Renal cortical epithelial cell (primary cell): ENCODE measurements at regions not wholly inside any gene's neighbourhood (a gene's known extent, or its start where the extent isn't known, plus 50 kb on each side); places are given as distances from the start of the nearest gene placed in this dataset.
A peak's percentile ranks its signal among the peaks of the same experiment; 100 is the strongest.

Experiments
- DNase-seq: peaks from one replicate; pipeline ENCODE4 v3.0.0-alpha.2; 2011; ENCODE audit warnings: low read depth

- no peak for DNase-seq
These were observed 76.9 kb upstream of the RGS18 start for GRCh38 chr1:192081359-192081758.

- DNase-seq: peak; percentile 5
These were observed 71.6 kb upstream of the RGS18 start for GRCh38 chr1:192086644-192087043.

GRCh38 chr1:192087334-192087733 lies 70.9 kb upstream of the RGS18 start:
- no peak for DNase-seq

GRCh38 chr1:192088496-192088895 lies 69.8 kb upstream of the RGS18 start:
- DNase-seq: no peak

DNA sequence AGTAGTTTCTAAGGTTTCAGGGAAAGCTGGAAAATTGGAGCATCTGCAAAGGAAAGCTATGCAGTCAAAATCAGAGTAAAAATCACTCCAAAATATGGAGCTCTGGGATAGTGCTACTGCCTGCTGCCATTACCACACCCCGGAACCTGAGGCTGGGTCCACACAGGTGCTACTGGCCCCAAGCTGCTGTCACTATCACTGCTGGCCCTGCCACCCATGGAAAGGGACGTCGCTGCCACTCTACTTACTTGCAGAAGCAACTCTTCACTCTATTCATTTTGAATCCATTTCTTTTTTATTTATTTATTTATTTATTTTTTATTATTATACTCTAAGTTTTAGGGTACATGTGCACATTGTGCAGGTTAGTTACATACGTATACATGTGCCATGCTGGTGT lies 60.3 kb upstream of the RGS18 start:
- no peak for DNase-seq

DNA sequence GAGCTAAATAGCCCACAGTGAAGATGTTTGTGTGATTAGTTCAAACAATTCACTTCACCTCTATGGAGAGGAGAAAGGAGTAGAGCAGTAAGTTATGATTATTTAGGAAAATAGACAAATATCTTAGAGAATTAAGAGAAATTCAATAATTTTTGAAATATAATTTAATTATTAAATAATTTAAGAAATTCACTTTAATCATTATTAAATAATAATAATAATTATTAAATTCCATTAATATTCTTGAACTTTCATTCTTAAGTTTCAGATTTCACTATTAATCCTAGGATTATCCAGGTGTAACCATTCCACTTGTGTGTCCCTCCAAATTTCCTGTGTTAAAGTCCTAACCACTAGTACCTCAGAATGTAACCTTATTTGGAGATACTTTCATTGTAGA lies 58.9 kb upstream of the RGS18 start:
- no peak for DNase-seq

DNA sequence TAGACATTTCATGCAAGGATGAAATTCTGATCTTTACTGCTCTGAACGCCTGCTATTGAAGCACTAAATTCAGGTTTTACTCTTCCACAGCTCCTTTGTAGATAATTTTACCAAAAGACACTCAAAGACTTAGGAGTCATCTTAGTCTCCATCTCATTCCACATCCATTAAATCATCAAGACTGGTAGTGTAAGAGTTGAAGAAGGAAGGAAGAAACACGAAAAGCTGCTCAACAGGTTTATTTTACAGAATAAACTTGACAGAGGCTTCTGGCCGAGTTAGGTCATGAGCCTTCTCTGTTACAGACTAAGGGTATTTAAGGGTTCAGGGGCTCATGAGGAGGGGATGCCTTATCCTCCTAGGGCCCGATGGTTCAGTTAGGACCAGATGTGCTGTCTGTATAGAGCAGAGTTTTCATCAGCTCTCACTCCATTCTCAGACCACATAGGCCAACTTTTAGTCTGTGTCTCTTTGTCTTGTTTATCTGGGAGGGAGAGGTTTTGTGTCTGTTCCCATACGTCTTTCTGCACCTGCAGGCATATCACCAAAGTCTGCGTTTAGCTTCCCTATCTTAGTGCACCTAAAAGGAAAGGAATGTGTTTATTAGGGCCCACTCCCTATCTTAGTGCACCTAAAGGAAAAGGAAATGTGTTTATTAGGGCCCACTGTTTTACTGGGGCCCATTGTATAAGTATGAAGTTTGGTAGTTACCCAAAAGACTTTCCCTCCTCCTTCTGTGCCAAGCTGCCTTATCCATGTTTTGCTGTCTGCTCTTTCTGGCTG lies 57.4 kb upstream of the RGS18 start:
- no peak for DNase-seq

DNA sequence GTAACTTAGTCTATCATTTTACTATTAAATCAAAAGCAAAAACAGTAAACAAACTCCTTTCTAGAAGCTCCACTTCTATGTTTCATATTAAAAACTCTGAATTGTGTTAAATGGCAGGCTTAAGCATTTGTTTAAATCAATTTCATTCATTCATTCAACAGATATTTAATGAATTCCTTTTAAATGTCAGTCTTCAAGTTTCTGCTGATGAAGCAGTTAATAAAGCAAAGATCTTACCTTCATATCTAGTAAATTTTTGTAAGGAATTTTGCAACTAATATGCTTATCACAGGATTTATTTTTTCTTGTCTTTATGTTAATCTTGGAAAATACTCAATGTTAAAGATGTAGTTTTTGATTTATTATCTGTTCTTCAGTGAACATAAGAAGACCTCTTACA lies 54.1 kb upstream of the RGS18 start:
- DNase-seq: no peak

DNA sequence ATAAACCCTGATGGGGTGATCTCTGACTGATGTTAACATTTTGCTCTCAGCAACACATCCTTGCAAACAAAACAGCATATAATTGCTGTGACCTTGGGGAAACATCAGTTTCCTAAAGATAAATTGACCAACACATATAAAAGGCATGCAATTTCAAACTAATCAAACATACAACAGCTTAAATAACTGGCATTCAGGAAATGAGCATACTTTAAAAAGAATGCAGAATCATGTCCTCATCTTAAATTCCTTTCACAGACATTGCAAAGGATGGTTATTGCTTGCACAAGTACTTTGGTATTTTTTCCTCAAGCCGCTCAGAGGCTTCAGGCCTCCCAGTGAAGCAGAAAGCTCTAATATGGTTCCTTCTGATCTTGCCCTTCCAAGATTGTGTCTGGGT lies 53.4 kb upstream of the RGS18 start:
- peak; percentile 42 for DNase-seq

GRCh38 chr1:192108161-192108560 lies 50.1 kb upstream of the RGS18 start:
- DNase-seq: no peak
